Ovary (tissue), 3 donors: ENCODE measurements at regions not wholly inside any gene's neighbourhood (a gene's known extent, or its start where the extent isn't known, plus 50 kb on each side); places are given as distances from the start of the nearest gene placed in this dataset.

Experiments
- EP300 ChIP-seq: sonication (generic); formaldehyde crosslinking; IDR thresholded peaks from one replicate; pipeline ENCODE4 v1.6.1; 2017; ENCODE audit warnings: antibody characterized with exemption
- POLR2A ChIP-seq: fragments of 450-650 bp; IDR thresholded peaks from one replicate; pipeline ENCODE4 v1.6.1; 2017; ENCODE audit warnings: antibody characterized with exemption, mild to moderate bottlenecking, moderate library complexity
- TF ChIP-seq, protein P1 (sequence below), 3 donors: fragments of 450-650 bp in 2 of 3; fragments of 200-600 bp in 1 of 3; IDR thresholded peaks; one replicate each; pipeline versions ENCODE4 v1.5.1 to v1.8.0; 2016 to 2022; ENCODE audit warnings: antibody characterized with exemption in 3 of 3, mild to moderate bottlenecking in 1 of 3
- donor health status: DM: no; HTN: no; CAD: no.

DNA sequence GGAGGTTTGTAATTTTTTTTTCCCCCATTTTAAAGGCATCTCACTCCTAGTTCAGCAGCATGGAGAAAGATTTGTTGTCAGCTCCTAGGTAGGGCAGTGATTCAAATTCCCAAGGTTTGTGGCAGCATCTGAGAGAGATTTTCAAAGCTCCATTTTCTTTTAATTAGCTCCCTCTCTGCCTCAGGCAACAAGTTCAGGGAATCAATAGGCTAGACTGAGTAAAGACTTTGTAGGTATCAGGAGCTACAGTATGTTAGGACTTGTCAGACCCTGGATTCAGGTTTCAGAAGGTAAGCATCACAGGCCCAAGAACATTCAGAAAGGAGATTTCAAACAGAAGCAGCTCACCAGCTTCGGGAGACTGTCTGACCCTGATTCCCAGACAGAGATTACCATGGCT is 273.3 kb upstream of the ERBB4 start:
- TF ChIP-seq, protein P1, sequence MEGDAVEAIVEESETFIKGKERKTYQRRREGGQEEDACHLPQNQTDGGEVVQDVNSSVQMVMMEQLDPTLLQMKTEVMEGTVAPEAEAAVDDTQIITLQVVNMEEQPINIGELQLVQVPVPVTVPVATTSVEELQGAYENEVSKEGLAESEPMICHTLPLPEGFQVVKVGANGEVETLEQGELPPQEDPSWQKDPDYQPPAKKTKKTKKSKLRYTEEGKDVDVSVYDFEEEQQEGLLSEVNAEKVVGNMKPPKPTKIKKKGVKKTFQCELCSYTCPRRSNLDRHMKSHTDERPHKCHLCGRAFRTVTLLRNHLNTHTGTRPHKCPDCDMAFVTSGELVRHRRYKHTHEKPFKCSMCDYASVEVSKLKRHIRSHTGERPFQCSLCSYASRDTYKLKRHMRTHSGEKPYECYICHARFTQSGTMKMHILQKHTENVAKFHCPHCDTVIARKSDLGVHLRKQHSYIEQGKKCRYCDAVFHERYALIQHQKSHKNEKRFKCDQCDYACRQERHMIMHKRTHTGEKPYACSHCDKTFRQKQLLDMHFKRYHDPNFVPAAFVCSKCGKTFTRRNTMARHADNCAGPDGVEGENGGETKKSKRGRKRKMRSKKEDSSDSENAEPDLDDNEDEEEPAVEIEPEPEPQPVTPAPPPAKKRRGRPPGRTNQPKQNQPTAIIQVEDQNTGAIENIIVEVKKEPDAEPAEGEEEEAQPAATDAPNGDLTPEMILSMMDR (IDR thresholded peaks at IDR 0.05): no peak
- TF ChIP-seq POLR2A (no peak), EP300 (no peak)
